T-helper 2 cell (primary cell): ENCODE measurements at regions not wholly inside any gene's neighbourhood (a gene's known extent, or its start where the extent isn't known, plus 50 kb on each side); places are given as distances from the start of the nearest gene placed in this dataset.
"Not testable (repeated sequence)": the region's sequence is repeated elsewhere in the genome, so short reads cannot be mapped to it uniquely, and the experiment has no call there.

Experiments used
- DNase-seq, 5 experiments: peaks; one replicate each; pipeline versions ENCODE4 v3.0.0 to v3.0.0-alpha.2; 2012 to 2022

DNA sequence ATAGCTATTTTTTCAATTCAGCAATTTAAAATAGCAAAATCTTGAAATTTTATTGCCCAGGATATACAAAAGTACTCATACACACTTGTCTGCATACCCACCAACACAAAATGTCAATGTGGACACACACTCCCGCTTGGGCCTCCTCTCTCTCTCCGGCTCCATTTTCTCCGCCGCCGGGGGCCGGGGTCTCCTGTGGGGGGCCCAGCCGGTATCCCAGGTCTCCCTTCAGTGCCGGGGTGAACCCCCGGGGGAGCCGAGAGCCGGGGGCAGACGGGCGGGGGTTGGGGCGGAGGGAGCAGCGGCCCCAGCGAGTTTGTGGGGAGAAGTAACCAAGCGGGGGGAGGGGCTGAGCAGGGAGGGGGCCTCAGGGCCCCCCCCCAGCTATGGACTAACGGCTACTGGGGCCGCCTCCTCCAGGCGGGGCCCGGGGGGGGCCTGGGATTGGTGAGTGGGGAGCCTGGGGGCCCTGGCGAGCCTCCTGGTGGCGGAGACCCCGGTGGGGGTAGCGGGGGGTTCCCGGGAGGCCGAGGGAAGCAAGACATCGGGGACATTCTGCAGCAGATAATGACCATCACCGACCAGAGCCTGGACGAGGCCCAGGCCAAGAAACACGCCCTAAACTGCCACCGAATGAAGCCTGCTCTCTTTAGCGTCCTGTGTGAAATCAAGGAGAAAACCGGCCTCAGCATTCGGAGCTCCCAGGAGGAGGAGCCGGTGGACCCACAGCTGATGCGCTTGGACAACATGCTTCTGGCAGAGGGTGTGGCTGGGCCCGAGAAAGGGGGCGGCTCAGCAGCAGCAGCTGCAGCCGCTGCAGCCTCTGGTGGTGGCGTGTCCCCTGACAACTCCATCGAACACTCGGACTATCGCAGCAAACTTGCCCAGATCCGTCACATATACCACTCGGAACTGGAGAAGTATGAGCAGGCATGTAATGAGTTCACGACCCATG, 56.6 kb downstream of the CHST2 start:
- not testable (repeated sequence) for DNase-seq

GRCh38 chr3:143177965-143178364, 58.4 kb downstream of the CHST2 start:
- DNase-seq: not testable (repeated sequence)

DNA sequence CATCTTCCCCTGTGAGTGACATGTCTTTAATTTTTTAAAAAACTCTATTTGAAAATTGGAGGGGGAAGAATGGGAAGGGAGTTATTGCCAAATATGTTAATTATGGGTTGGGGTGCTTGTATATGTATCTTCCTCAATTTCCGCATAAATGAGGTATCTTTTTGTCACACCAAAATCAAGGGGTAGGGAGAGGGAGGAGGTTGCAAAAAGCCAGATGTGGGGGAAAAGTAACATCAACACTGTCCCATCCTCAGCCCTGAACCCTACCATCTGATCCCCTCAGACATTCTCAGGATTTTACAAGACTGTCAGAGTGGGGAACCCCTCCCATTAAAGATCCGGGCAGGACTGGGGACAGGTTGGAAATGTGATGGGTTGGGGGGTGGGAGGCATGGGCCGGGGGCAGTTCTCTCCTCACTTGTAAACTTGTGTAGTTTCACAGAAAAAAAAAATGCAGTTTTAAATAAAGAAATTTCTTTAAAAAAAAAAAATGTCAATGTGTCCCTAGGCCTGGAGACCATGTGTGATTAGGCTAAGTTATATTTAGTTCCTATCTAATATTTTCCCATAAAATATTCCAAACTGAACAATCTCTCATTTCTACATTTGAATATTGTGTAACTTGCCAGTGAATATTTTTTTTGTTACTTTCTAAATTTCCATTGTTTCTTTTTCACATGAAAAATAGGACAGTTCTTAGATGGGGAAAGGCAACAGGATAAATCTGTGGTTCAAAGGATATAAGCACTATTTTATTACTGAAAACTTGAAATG, 59.4 kb downstream of the CHST2 start:
- not testable (repeated sequence) for DNase-seq

- no peak for DNase-seq
These were observed 60.0 kb downstream of the CHST2 start for GRCh38 chr3:143179603-143180002.

GRCh38 chr3:143180860-143181259, 61.3 kb downstream of the CHST2 start:
- DNase-seq: not testable (repeated sequence)

DNA sequence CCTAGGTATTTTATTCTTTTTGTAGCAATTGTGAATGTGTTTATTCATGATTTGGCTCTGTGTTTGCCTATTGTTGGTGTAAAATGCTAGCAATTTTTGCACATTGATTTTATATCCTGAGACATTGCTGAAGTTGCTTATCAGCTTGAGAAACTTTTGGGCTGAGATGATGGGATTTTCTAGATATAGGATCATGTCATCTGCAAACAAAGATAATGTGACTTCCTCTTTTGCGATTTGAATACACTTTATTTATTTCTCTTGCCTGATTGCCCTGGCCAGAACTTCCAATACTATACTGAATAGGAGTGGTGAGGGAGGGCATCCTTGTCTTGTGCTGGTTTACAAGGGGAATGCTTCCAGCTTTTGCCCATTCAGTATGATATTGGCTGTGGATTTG, 62.4 kb downstream of the CHST2 start:
- not testable (repeated sequence) for DNase-seq

DNA sequence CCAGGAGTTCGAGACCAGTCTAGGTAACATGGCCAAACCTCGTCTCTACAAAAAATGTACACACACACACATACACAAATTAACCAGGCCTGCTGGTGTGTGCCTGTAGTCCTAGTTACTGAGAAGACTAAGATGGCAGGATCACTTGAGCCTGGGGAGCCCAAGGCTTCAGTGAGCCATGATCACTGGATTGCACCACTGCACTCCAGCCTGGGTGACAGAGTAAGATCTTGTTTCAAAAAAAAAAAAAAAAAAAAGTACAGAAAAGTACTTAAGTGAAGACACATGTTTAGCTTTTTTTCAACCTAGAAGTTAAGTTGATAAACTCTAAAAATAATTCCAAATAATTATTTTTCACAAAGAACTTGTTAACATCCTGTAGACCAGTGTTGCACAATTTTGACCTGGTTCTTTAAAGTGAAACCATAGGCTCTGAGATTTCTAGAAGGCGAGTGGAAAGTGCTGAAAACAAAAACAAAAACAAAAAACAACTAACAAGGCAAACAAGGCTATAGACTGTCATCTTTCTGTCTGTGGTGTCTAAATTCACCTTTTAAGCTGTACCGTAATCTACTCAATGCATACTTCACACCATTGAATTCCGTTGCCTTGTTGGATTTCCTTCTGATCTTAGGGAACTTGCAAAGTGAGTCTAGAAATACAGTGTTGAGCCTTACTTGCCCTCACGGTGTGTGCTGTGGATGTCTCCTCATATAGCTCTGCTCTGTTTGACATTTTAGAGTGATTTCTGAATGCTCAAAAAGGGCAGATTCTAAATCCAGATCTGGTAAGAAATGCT, 63.5 kb downstream of the CHST2 start:
- no peak for DNase-seq

DNA sequence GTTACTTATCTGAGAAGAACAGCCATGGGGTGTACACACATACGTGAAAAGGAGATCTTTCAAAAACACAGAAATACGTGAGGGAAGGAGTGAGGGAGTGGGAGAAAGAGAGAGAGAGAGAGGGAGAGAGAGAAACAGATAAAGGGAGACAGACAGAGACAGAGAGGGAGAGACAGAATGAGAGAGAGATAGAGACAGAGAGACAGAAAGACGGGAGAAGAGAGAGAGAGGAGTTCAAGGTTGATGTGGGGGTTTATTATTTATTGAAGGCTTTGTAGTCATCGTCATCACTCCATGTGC, 64.0 kb downstream of the CHST2 start:
- DNase-seq: no peak

DNA sequence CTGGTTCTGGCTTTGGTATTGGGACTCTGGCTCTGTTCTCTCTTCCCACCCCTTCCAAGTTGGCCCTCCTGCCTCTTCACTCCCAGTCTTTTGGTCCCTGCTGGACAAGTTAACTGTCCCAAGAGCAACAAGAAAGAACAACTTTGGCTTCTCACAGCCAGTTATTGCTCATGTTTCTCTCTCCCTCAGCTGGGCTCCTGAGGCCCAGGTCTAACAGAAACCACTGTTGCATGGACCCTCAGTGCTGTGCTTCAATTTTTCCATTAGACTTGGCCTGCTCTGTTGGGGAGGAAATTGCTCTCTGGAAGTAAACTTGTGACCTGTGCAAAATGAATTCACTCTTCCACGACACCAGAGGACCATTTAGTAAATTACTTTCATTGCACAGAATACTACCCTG, 64.5 kb downstream of the CHST2 start:
- no peak for DNase-seq

- DNase-seq: no peak
These were observed 65.8 kb downstream of the CHST2 start for GRCh38 chr3:143185401-143185800.

- no peak for DNase-seq
These were observed 67.5 kb downstream of the CHST2 start for GRCh38 chr3:143187111-143187510.

GRCh38 chr3:143188881-143189280, 69.3 kb downstream of the CHST2 start:
- DNase-seq: no peak

GRCh38 chr3:143190101-143190500, 70.5 kb downstream of the CHST2 start:
- DNase-seq: no peak

GRCh38 chr3:143192193-143192592, 72.6 kb downstream of the CHST2 start:
- peak in 1 of 5 experiments; percentile 15 for DNase-seq

GRCh38 chr3:143200001-143200924, 80.7 kb downstream of the CHST2 start:
- no peak for DNase-seq

DNA sequence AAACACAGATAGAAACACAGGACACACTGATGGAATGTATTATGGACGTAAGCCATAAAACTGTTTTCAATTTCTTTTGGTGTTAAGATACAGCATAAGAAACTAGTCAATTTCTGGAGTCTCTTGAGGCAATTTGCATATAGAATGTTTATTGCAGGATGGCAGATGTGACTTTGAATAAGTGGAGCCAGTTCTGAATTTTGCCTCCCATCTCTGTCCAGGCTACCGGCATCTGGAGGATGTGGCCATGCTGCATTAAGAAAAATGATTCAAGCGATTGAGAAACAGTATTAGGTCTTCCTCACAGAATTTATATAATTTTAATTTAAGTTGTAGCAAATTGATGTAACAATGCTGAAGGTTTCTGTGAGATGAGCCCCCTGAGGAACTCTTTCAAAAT, 81.5 kb downstream of the CHST2 start:
- no peak for DNase-seq

- no peak for DNase-seq
These were observed 82.5 kb downstream of the CHST2 start for GRCh38 chr3:143201870-143202752.

GRCh38 chr3:143203142-143203541, 83.6 kb downstream of the CHST2 start:
- DNase-seq: no peak

DNA sequence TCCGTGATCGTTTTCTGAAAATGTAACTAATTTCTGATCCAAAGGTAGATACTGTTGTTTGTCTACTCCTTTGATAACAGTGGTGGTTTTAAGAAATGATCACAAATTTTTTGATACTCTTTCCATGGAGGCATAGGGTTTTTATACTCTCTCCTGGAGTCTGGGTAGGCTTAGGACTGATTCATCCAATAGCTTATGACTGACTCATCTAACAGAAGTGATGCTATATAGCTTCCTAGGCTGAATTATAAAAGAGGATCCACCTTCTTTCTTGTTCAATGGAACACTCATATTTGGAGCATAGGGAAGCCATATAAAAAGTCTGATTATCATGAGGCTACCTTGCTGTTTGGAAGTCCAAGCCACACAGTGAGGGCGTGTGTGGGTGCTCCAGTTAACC, 84.3 kb downstream of the CHST2 start:
- no peak for DNase-seq

- DNase-seq: no peak
These were observed 87.4 kb downstream of the CHST2 start for GRCh38 chr3:143206955-143207337.
